Loucy (cell line): ENCODE measurements at regions not wholly inside any gene's neighbourhood (a gene's known extent, or its start where the extent isn't known, plus 50 kb on each side); places are given as distances from the start of the nearest gene placed in this dataset.

Experiments used
- H2AFZ ChIP-seq: fragments of 200-600 bp; sonication (generic); 2 replicates; pipeline ENCODE4 v1.6.0; 2016; ENCODE audit warnings: antibody characterized with exemption, mild to moderate bottlenecking, low read length, moderate library complexity
- H3F3A ChIP-seq: fragments of 200-600 bp; 2 replicates; pipeline ENCODE4 v1.6.0; 2016; ENCODE audit warnings: antibody characterized with exemption, low read depth, mild to moderate bottlenecking
- H3K27me3 ChIP-seq: fragments of 200-600 bp; sonication (generic); 2 replicates; pipeline ENCODE4 v1.6.1; 2014; ENCODE audit warnings: low read length, mild to moderate bottlenecking; ENCODE audit not compliant: insufficient read depth, poor library complexity, severe bottlenecking
- H3K36me3 ChIP-seq: fragments of 200-600 bp; sonication (generic); 2 replicates; pipeline ENCODE4 v1.6.1; 2016; ENCODE audit warnings: low read length; ENCODE audit not compliant: insufficient read depth
- H3K4me1 ChIP-seq: fragments of 200-600 bp; sonication (generic); 2 replicates; pipeline ENCODE4 v1.5.1; 2014; ENCODE audit warnings: low read length, mild to moderate bottlenecking; ENCODE audit not compliant: insufficient read depth, poor library complexity, severe bottlenecking
- H3K4me2 ChIP-seq: fragments of 200-600 bp; sonication (generic); 2 replicates; pipeline ENCODE4 v1.6.0; 2014; ENCODE audit warnings: antibody characterized with exemption, low read length, low read depth, mild to moderate bottlenecking; ENCODE audit not compliant: poor library complexity, severe bottlenecking
- H3K4me3 ChIP-seq: fragments of 200-600 bp; sonication (generic); 2 replicates; pipeline ENCODE4 v1.5.1; 2014; ENCODE audit warnings: low read length, mild to moderate bottlenecking, mixed read lengths; ENCODE audit not compliant: poor library complexity, severe bottlenecking
- H3K79me2 ChIP-seq: fragments of 200-600 bp; sonication (generic); 2 replicates; pipeline ENCODE4 v1.6.1; 2014; ENCODE audit warnings: low read length; ENCODE audit not compliant: insufficient read depth
- H3K9ac ChIP-seq: fragments of 200-600 bp; sonication (generic); 2 replicates; pipeline ENCODE4 v1.6.0; 2014; ENCODE audit warnings: mild to moderate bottlenecking, low read depth, low read length, moderate library complexity; ENCODE audit not compliant: poor library complexity, severe bottlenecking
- H3K9me2 ChIP-seq: fragments of 200-600 bp; sonication (generic); replicated peaks from 2 replicates; pipeline ENCODE4 v1.6.1; 2016; ENCODE audit warnings: low read depth, low read length, mixed read lengths
- H3K9me3 ChIP-seq: fragments of 200-600 bp; sonication (generic); 2 replicates; pipeline ENCODE4 v1.6.1; 2014; ENCODE audit warnings: mild to moderate bottlenecking, antibody characterized with exemption, low read length, low read depth; ENCODE audit not compliant: insufficient read depth
- H4K20me1 ChIP-seq: fragments of 200-600 bp; sonication (generic); 2 replicates; pipeline ENCODE4 v1.6.0; 2014; ENCODE audit warnings: antibody characterized with exemption, low read length, mild to moderate bottlenecking; ENCODE audit not compliant: insufficient read depth, poor library complexity, severe bottlenecking
- EZH2phosphoT487 ChIP-seq: fragments of 200-600 bp; IDR thresholded peaks from 2 replicates; pipeline ENCODE4 v1.6.1; 2018; ENCODE audit warnings: antibody characterized with exemption, mild to moderate bottlenecking, moderate library complexity, borderline replicate concordance
- TF ChIP-seq, protein P1 (sequence below): fragments of 200-600 bp; sonication (generic); conservative IDR thresholded peaks from 2 replicates; pipeline ENCODE4 v1.5.1; 2014; ENCODE audit warnings: mild to moderate bottlenecking, antibody characterized with exemption, low read length

GRCh38 chr2:24423095-24423494, 62.8 kb upstream of the ITSN2 start:
- H3K4me1 ChIP-seq, result no peaks in the 10 kb centered on the region
- H3K4me2 ChIP-seq, result no peak overlapping the region
- H3K79me2 ChIP-seq, result no peaks in the 10 kb centered on the region
- no peaks in the 10 kb centered on the region for H3K9me2 ChIP-seq
- H3K36me3 ChIP-seq, result no peaks in the 10 kb centered on the region
- TF ChIP-seq, protein P1, sequence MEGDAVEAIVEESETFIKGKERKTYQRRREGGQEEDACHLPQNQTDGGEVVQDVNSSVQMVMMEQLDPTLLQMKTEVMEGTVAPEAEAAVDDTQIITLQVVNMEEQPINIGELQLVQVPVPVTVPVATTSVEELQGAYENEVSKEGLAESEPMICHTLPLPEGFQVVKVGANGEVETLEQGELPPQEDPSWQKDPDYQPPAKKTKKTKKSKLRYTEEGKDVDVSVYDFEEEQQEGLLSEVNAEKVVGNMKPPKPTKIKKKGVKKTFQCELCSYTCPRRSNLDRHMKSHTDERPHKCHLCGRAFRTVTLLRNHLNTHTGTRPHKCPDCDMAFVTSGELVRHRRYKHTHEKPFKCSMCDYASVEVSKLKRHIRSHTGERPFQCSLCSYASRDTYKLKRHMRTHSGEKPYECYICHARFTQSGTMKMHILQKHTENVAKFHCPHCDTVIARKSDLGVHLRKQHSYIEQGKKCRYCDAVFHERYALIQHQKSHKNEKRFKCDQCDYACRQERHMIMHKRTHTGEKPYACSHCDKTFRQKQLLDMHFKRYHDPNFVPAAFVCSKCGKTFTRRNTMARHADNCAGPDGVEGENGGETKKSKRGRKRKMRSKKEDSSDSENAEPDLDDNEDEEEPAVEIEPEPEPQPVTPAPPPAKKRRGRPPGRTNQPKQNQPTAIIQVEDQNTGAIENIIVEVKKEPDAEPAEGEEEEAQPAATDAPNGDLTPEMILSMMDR, result no peak
- TF ChIP-seq EZH2phosphoT487, result no peak
- H3F3A ChIP-seq, result no peaks in the 10 kb centered on the region
- H4K20me1 ChIP-seq, result no peaks in the 10 kb centered on the region
- no peak overlapping the region for H3K4me3 ChIP-seq
- no peaks in the 10 kb centered on the region for H3K27me3 ChIP-seq
- H3K9me3 ChIP-seq, result 0 out of 2 replicates have a peak, but pooled peaks cover 6% of the 10 kb centered on the region
- H3K9ac ChIP-seq, result no peak overlapping the region
- no peak overlapping the region for H2AFZ ChIP-seq

GRCh38 chr2:24421668-24422067, 61.3 kb upstream of the ITSN2 start:
- no peak for TF ChIP-seq EZH2phosphoT487
- TF ChIP-seq, protein P1, result peak; percentile 84

GRCh38 chr2:24420373-24420772, 60.0 kb upstream of the ITSN2 start:
- Histone ChIP-seq H3K4me3 (no peak overlapping the region), H3K27me3 (no peaks in the 10 kb centered on the region)

More at GRCh38 chr2:24421668-24422067, 61.3 kb upstream of the ITSN2 start:
- no peak overlapping the region for H3K4me3 ChIP-seq
- H3K79me2 ChIP-seq, result no peaks in the 10 kb centered on the region
- H3K36me3 ChIP-seq, result no peaks in the 10 kb centered on the region
- no peak overlapping the region for H3K9ac ChIP-seq
- H3K4me1 ChIP-seq, result no peaks in the 10 kb centered on the region
- no peaks in the 10 kb centered on the region for H4K20me1 ChIP-seq
- no peaks in the 10 kb centered on the region for H3F3A ChIP-seq
- H3K9me3 ChIP-seq, result 0 out of 2 replicates have a peak, but pooled peaks cover 6% of the 10 kb centered on the region
- H3K4me2 ChIP-seq, result no peak overlapping the region
- H3K9me2 ChIP-seq, result no peaks in the 10 kb centered on the region
- no peak overlapping the region for H2AFZ ChIP-seq
- no peaks in the 10 kb centered on the region for H3K27me3 ChIP-seq

GRCh38 chr2:24418166-24418841, 58.0 kb upstream of the ITSN2 start:
- no peaks in the 10 kb centered on the region for H4K20me1 ChIP-seq
- H3F3A ChIP-seq, result no peaks in the 10 kb centered on the region
- H3K9me3 ChIP-seq, result 0 out of 2 replicates have a peak, but pooled peaks cover 6% of the 10 kb centered on the region
- H3K79me2 ChIP-seq, result no peaks in the 10 kb centered on the region
- TF ChIP-seq, protein P1, result no peak
- TF ChIP-seq EZH2phosphoT487, result no peak
- no peak overlapping the region for H2AFZ ChIP-seq
- no peaks in the 10 kb centered on the region for H3K27me3 ChIP-seq
- H3K4me2 ChIP-seq, result no peak overlapping the region
- H3K36me3 ChIP-seq, result no peaks in the 10 kb centered on the region
- no peaks in the 10 kb centered on the region for H3K9me2 ChIP-seq
- H3K9ac ChIP-seq, result no peak overlapping the region
- H3K4me1 ChIP-seq, result no peaks in the 10 kb centered on the region
- H3K4me3 ChIP-seq, result no peak overlapping the region

More at GRCh38 chr2:24420373-24420772, 60.0 kb upstream of the ITSN2 start:
- Histone ChIP-seq H3K4me2 (no peak overlapping the region), H3K9me3 (0 out of 2 replicates have a peak, but pooled peaks cover 6% of the 10 kb centered on the region), H3K4me1 (no peaks in the 10 kb centered on the region), H3K9ac (no peak overlapping the region), H2AFZ (no peak overlapping the region), H3F3A (no peaks in the 10 kb centered on the region), H3K9me2 (no peaks in the 10 kb centered on the region), H3K36me3 (no peaks in the 10 kb centered on the region), H4K20me1 (no peaks in the 10 kb centered on the region), H3K79me2 (no peaks in the 10 kb centered on the region)
- no peak for TF ChIP-seq EZH2phosphoT487
